GM12874 (cell line): ENCODE measurements at regions not wholly inside any gene's neighbourhood (a gene's known extent, or its start where the extent isn't known, plus 50 kb on each side); places are given as distances from the start of the nearest gene placed in this dataset.

Experiments used
- TF ChIP-seq, protein P1 (sequence below): IDR thresholded peaks from 2 replicates; pipeline ENCODE4 v1.5.1; 2011; ENCODE audit warnings: low read depth, mild to moderate bottlenecking, control low read depth, low read length, moderate library complexity; ENCODE audit not compliant: insufficient read depth

DNA sequence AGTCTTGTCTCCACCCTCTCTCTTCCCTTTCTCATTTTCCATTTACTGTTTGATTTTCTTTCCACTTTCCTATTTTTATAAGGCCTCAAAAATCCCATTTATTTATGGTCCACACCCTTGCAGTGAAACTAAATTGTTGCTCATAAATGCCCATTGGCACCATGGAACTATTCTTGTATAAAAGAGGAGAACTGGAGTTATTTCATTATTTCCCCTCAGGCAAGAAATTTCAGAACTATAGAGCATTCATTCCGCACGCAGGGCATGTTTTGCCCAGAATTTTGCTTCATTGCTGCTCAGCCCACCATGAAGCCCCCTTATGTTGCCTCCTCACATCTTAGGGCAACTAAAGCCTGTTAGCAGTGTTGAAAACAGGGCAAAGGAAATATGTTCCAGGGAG lies 113.7 kb upstream of the MMADHC start:
- TF ChIP-seq, protein P1, sequence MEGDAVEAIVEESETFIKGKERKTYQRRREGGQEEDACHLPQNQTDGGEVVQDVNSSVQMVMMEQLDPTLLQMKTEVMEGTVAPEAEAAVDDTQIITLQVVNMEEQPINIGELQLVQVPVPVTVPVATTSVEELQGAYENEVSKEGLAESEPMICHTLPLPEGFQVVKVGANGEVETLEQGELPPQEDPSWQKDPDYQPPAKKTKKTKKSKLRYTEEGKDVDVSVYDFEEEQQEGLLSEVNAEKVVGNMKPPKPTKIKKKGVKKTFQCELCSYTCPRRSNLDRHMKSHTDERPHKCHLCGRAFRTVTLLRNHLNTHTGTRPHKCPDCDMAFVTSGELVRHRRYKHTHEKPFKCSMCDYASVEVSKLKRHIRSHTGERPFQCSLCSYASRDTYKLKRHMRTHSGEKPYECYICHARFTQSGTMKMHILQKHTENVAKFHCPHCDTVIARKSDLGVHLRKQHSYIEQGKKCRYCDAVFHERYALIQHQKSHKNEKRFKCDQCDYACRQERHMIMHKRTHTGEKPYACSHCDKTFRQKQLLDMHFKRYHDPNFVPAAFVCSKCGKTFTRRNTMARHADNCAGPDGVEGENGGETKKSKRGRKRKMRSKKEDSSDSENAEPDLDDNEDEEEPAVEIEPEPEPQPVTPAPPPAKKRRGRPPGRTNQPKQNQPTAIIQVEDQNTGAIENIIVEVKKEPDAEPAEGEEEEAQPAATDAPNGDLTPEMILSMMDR, result no peak

DNA sequence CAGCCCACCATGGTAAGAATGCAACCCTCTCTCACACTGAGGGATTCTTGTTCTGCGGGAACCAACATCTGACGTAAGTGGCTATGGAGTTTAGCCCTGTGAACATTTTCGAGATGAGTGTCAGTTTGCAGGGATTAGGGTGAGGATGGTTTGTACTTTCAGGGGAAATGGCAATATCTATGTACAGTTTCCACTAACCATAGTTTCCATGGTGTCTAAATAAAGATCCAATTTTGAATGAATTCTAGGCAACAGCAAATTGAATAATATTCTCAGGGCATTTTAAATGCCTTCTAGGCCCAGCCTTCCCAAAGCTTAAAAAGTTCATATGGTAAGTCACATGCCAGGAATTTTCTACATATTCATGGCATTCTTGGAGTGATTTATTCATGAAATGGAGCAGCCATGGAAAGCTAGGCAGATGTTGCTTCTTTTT lies 105.4 kb upstream of the MMADHC start:
- TF ChIP-seq, protein P1, result no peak

DNA sequence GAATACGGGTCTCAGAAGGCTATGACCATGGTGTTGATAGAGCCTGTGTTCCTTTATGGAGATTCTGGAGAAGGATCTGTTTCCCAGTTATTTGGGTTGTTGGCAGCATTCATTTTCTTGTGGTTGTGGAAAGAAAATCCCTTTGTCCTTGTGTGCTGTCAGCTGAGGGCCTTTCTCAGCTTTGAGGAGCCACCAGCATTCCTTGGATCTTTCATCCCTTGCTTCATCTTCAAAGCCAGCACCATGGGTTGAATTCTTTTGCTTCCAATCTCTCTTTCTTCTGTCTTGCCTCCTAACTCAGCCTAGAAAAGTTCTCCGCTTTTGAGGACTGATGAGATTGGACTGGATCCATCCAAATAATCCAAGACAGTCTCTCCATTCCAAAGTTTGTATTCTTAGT lies 103.2 kb upstream of the MMADHC start:
- TF ChIP-seq, protein P1, result no peak

DNA sequence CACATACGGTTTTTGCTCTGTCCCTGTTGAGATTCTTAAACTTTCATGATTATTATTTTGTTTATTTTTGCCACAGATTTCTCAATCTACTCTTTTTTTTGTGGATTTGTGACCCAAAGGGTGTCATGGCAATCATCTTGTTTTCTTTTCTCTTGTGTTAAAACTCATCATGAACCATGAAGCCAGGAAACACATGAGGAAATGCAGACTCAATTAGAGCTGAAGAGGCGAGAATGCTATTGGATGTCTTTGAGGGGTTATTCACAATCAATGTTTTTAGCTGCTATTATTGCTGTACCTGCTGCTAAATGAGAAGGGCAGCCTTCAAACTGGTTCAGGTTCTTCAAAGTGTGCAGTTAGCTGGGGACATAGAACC lies 99.5 kb upstream of the MMADHC start:
- TF ChIP-seq, protein P1, result no peak

DNA sequence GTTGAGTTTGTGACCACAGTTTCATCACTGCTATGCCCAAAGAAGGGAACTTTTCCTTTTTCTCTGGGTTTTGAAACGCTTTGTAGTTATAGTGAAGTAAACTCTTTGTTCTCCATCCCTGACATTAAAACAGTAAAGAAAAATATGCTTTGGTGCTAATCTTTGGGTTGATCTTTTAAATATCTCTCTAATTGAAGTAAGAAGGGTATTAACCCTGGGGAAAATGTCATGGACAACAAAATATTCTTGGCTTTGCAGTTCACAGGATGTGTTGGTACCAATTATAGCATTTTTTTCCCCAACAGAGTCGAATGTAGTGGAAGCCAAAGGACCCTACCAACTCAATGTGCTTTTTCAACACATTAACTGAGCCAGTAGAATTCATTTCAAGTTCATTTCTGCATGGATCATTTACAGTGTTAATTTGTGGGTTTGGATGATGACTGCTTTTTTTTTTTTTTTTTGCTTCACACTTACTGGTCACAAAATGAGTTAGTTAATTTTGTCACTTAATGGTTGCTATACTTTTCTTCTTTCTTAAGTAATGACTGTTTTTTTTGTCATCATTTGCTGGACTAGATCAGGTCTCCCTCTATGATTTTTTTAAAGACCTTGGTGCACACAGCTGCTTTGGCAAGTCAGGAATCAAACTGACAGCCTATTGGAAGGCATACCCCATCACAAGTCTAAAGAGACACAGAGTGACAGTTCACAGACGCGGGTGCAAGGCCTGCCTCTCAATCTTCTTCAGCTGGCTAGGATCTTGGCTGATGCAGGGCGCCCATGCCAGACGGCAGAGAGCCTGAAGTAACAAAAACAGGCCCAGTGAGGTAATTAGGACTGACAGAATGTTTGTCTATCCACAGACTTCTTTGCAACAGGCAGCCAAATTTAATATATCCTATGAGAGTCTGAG lies 98.8 kb upstream of the MMADHC start:
- TF ChIP-seq, protein P1, result no peak

DNA sequence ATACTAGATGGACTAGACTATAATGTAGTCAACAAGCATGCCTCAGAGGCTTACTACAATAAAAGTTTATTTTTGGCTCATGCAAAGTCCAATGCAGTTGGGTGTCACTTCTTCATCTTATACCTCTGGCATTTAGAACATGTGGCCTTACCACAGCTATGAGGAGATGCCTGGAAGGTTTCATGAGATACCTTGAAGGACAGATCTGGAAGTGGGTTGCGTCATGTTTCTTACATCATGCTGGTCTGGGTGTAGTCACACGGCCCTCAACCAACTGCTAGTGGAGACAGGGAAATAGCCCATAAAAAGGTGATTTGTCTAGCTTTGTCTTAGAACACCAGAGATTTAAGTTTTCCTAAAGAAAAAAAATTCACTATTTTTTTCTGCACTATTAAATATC lies 91.7 kb upstream of the MMADHC start:
- TF ChIP-seq, protein P1, result no peak

DNA sequence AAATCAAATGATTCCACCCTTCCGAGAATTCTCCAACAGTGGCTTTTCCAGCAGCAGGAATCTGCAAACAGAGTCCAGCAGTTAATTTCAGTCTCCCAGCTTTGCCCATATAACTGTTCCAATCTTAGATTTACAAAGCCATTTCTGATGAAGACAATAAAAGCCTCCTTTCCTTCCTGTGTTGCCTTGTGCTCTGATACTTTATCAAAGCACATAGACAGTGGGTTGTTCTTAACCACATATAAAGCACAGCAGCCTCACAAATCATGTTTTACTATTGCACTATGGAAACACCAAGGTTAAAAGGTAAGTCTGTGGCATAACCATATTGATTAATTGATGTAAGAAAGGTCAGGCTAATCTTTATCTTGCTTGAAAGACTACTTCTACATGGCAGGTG lies 89.8 kb upstream of the MMADHC start:
- TF ChIP-seq, protein P1, result no peak
